GM12872 (cell line): ENCODE measurements at regions not wholly inside any gene's neighbourhood (a gene's known extent, or its start where the extent isn't known, plus 50 kb on each side); places are given as distances from the start of the nearest gene placed in this dataset.

ENCODE experiments used
- TF ChIP-seq, protein P1 (sequence below): IDR thresholded peaks from 3 replicates; pipeline ENCODE4 v1.5.1; 2011; ENCODE audit warnings: low read depth, mild to moderate bottlenecking, low read length, moderate library complexity; ENCODE audit not compliant: insufficient read depth

GRCh38 chr3:171522651-171523050 lies 62.4 kb upstream of the TNIK start:
- TF ChIP-seq, protein P1, sequence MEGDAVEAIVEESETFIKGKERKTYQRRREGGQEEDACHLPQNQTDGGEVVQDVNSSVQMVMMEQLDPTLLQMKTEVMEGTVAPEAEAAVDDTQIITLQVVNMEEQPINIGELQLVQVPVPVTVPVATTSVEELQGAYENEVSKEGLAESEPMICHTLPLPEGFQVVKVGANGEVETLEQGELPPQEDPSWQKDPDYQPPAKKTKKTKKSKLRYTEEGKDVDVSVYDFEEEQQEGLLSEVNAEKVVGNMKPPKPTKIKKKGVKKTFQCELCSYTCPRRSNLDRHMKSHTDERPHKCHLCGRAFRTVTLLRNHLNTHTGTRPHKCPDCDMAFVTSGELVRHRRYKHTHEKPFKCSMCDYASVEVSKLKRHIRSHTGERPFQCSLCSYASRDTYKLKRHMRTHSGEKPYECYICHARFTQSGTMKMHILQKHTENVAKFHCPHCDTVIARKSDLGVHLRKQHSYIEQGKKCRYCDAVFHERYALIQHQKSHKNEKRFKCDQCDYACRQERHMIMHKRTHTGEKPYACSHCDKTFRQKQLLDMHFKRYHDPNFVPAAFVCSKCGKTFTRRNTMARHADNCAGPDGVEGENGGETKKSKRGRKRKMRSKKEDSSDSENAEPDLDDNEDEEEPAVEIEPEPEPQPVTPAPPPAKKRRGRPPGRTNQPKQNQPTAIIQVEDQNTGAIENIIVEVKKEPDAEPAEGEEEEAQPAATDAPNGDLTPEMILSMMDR, result no peak

- TF ChIP-seq, protein P1, result no peak
These were observed 56.6 kb upstream of the TNIK start for GRCh38 chr3:171516765-171517164.

DNA sequence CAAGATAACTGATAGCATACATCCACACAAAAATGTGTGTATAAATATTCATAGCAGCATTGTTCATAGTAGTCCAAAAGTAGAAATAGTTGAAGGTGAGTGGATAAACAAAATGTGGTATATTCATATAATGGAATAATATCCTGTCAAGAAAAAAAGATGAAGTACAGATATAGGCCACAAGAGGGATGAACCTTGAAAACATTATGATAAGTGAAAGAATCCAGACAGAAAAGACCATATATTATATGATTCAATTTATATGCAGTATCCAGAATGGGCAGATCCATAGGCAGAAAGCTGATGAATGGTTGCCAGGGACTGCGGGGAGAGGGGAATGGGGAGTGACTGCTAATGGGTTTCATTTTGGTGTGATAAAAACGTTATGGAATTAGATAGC lies 54.3 kb upstream of the TNIK start:
- TF ChIP-seq, protein P1, result peak; percentile 15; the same call in 1 of the 3 replicates

- TF ChIP-seq, protein P1, result no peak
These were observed 51.2 kb upstream of the TNIK start for GRCh38 chr3:171511450-171511849.
